ENCODE measurements at regions not wholly inside any gene's neighbourhood (a gene's known extent, or its start where the extent isn't known, plus 50 kb on each side); places are given as distances from the start of the nearest gene placed in this dataset.

DNA sequence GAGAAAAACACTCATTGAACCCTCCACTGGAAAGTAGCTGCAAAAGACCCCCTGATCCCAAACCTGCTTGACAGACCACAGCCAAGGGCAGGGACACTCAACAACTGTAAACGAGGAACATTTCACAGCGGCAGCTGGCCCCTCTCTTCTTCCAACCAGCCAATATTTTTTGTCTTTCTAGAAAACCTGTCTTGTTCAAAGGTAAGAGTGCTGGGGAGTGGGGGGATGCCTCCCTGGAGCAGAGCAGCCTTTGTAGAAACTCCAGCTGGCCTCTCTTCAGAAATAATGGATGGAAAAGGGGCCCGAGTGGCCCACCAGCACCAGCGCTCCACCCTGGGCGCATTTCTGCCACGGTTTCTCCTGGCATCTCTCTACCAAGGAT, 384.0 kb downstream of the RRAGC start:
- no peak for ATAC-seq
- no peak for TF ChIP-seq ZNF565 (CRISPR knock-in tag; conservative IDR thresholded peaks at IDR 0.05; ENCODE audit: low read depth)
- TF ChIP-seq ISL1 (CRISPR knock-in tag; IDR thresholded peaks at IDR 0.05), result no peak
- no peak for TF ChIP-seq SNAI2 (CRISPR knock-in tag; IDR thresholded peaks at IDR 0.05)
- TF ChIP-seq RARB (CRISPR knock-in tag; IDR thresholded peaks at IDR 0.05), result no peak
- no peak for TF ChIP-seq TOX (CRISPR knock-in tag; IDR thresholded peaks at IDR 0.05; ENCODE audit: borderline replicate concordance)
- TF ChIP-seq, protein P1, sequence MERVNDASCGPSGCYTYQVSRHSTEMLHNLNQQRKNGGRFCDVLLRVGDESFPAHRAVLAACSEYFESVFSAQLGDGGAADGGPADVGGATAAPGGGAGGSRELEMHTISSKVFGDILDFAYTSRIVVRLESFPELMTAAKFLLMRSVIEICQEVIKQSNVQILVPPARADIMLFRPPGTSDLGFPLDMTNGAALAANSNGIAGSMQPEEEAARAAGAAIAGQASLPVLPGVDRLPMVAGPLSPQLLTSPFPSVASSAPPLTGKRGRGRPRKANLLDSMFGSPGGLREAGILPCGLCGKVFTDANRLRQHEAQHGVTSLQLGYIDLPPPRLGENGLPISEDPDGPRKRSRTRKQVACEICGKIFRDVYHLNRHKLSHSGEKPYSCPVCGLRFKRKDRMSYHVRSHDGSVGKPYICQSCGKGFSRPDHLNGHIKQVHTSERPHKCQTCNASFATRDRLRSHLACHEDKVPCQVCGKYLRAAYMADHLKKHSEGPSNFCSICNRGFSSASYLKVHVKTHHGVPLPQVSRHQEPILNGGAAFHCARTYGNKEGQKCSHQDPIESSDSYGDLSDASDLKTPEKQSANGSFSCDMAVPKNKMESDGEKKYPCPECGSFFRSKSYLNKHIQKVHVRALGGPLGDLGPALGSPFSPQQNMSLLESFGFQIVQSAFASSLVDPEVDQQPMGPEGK (CRISPR knock-in tag; IDR thresholded peaks at IDR 0.05; ENCODE audit: borderline replicate concordance), result no peak

DNA sequence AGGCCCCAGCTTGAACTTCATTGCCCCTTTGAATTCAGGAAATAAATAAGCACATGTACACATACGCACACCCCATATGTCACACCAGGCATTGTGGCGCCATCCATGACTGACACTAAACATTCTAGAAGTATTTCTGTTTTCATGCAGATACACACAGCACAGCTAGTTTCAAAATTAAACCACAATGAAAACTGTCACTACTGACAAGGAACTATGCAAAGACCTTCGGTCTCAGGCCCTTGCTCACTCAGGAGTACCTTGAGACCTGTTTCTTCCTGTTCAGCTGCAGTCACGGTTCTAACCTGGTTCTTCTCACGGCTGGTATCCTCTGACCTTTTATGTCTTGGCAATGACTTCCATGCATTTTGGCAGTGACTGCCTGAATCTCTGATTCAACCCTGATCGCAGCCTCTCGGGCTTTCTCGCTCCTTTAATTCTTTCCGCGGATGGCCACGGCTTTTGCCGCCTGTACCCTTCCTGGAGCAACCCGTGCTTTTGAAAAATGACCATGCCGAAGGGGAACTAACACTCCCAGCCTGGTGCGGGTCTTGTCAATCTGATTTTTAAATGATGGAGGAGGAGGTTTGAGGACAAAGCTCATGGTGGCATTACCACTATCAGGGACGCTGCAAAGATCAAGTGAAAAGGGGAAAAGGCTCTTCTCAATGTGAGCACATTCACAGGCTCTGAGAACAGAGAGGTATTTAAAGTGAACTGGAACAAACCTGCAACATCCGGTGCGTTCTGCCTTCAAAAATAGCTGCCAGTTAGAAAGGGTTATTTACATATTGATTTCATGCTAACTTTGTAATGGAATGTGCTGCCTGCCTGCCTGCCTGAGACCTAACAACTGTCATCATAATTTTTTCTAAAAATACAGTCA, 384.6 kb downstream of the RRAGC start:
- TF ChIP-seq CSDC2 (CRISPR knock-in tag; IDR thresholded peaks at IDR 0.05) (no peak), PPARA (CRISPR knock-in tag; IDR thresholded peaks at IDR 0.05; ENCODE audit: borderline replicate concordance) (no peak), ZC3H10 (CRISPR knock-in tag; IDR thresholded peaks at IDR 0.05) (no peak), TOX (CRISPR knock-in tag; IDR thresholded peaks at IDR 0.05; ENCODE audit: borderline replicate concordance) (no peak), ISL1 (CRISPR knock-in tag; IDR thresholded peaks at IDR 0.05) (no peak), ZNF565 (CRISPR knock-in tag; conservative IDR thresholded peaks at IDR 0.05; ENCODE audit: low read depth) (no peak), BACH2 (CRISPR knock-in tag; IDR thresholded peaks at IDR 0.05; ENCODE audit: borderline replicate concordance) (no peak), ZNF70 (CRISPR knock-in tag; IDR thresholded peaks at IDR 0.05) (no peak), RARB (CRISPR knock-in tag; IDR thresholded peaks at IDR 0.05) (no peak)
- TF ChIP-seq, protein P2, sequence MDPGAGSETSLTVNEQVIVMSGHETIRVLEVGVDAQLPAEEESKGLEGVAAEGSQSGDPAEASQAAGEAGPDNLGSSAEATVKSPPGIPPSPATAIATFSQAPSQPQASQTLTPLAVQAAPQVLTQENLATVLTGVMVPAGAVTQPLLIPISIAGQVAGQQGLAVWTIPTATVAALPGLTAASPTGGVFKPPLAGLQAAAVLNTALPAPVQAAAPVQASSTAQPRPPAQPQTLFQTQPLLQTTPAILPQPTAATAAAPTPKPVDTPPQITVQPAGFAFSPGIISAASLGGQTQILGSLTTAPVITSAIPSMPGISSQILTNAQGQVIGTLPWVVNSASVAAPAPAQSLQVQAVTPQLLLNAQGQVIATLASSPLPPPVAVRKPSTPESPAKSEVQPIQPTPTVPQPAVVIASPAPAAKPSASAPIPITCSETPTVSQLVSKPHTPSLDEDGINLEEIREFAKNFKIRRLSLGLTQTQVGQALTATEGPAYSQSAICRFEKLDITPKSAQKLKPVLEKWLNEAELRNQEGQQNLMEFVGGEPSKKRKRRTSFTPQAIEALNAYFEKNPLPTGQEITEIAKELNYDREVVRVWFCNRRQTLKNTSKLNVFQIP (CRISPR knock-in tag; IDR thresholded peaks at IDR 0.05; ENCODE audit: borderline replicate concordance, low read depth), result no peak
- TF ChIP-seq, protein P3, sequence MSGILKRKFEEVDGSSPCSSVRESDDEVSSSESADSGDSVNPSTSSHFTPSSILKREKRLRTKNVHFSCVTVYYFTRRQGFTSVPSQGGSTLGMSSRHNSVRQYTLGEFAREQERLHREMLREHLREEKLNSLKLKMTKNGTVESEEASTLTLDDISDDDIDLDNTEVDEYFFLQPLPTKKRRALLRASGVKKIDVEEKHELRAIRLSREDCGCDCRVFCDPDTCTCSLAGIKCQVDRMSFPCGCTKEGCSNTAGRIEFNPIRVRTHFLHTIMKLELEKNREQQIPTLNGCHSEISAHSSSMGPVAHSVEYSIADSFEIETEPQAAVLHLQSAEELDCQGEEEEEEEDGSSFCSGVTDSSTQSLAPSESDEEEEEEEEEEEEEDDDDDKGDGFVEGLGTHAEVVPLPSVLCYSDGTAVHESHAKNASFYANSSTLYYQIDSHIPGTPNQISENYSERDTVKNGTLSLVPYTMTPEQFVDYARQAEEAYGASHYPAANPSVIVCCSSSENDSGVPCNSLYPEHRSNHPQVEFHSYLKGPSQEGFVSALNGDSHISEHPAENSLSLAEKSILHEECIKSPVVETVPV (CRISPR knock-in tag; IDR thresholded peaks at IDR 0.05), result no peak
- ATAC-seq, result no peak

DNA sequence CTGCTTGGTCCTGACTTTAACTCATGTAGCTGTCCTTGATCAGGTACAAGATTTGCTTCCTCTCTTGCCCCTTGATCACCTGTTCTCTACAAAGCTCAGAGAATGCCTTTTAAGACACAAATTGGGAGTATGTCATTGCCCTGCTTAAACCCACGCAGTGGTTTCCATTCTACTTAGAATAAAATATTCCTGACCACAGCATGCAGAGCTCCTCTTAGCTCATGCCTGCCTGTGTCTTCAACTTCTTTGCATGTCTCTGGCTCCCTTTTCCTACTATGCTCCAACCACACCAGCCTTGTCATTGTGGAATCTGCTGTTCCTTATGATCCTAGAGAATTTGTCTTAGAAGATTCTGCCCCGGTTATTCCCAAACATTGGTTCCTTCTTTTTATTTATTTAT, 393.1 kb downstream of the RRAGC start:
- TF ChIP-seq BACH2 (CRISPR knock-in tag; IDR thresholded peaks at IDR 0.05; ENCODE audit: borderline replicate concordance), result no peak
- no peak for TF ChIP-seq ZNF565 (CRISPR knock-in tag; conservative IDR thresholded peaks at IDR 0.05; ENCODE audit: low read depth)
- TF ChIP-seq, protein P4, sequence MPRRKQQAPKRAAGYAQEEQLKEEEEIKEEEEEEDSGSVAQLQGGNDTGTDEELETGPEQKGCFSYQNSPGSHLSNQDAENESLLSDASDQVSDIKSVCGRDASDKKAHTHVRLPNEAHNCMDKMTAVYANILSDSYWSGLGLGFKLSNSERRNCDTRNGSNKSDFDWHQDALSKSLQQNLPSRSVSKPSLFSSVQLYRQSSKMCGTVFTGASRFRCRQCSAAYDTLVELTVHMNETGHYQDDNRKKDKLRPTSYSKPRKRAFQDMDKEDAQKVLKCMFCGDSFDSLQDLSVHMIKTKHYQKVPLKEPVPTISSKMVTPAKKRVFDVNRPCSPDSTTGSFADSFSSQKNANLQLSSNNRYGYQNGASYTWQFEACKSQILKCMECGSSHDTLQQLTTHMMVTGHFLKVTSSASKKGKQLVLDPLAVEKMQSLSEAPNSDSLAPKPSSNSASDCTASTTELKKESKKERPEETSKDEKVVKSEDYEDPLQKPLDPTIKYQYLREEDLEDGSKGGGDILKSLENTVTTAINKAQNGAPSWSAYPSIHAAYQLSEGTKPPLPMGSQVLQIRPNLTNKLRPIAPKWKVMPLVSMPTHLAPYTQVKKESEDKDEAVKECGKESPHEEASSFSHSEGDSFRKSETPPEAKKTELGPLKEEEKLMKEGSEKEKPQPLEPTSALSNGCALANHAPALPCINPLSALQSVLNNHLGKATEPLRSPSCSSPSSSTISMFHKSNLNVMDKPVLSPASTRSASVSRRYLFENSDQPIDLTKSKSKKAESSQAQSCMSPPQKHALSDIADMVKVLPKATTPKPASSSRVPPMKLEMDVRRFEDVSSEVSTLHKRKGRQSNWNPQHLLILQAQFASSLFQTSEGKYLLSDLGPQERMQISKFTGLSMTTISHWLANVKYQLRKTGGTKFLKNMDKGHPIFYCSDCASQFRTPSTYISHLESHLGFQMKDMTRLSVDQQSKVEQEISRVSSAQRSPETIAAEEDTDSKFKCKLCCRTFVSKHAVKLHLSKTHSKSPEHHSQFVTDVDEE (CRISPR knock-in tag; IDR thresholded peaks at IDR 0.05), result no peak
- ATAC-seq, result no peak

DNA sequence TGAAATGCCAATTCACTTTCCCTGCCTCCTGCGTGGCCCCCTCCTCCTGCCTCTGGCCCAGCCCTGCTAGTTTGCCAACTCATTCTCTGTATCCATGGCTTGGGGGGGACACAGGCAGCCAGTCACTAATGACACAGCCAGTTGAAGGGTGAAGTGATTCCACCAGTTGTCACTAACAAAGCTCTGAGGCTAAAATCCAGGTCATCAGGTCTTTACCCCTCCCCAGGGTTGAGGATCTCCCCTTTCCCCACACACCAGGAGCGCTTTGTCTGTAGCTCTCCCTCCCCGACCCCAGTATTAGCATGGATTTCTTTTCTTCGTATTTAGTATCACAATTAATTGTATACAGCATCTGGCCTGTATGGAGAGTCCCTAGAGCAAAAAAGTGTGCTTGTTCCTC, 394.1 kb downstream of the RRAGC start:
- ATAC-seq, result no peak
- no peak for TF ChIP-seq BACH2 (CRISPR knock-in tag; IDR thresholded peaks at IDR 0.05; ENCODE audit: borderline replicate concordance)
- no peak for TF ChIP-seq SNAI2 (CRISPR knock-in tag; IDR thresholded peaks at IDR 0.05)
- no peak for TF ChIP-seq RARB (CRISPR knock-in tag; IDR thresholded peaks at IDR 0.05)
- TF ChIP-seq ESRRG (CRISPR knock-in tag; IDR thresholded peaks at IDR 0.05), result no peak
- no peak for TF ChIP-seq ZNF70 (CRISPR knock-in tag; IDR thresholded peaks at IDR 0.05)
- no peak for TF ChIP-seq TCF4 (CRISPR knock-in tag; IDR thresholded peaks at IDR 0.05; ENCODE audit: borderline replicate concordance)
- TF ChIP-seq CSDC2 (CRISPR knock-in tag; IDR thresholded peaks at IDR 0.05), result no peak
- TF ChIP-seq, protein P3 (CRISPR knock-in tag; IDR thresholded peaks at IDR 0.05), result no peak

All from SK-N-SH treated with all-trans-retinoic acid at 6 μM for 48 hours (cell line).